ENCODE measurements at regions not wholly inside any gene's neighbourhood (a gene's known extent, or its start where the extent isn't known, plus 50 kb on each side); places are given as distances from the start of the nearest gene placed in this dataset.

- DNase-seq (ENCODE audit: low spot score), result no peak
Observed at GRCh38 chr5:15263406-15263805, 236.6 kb upstream of the FBXL7 start.

GRCh38 chr5:15261269-15261995 lies 238.5 kb upstream of the FBXL7 start:
- DNase-seq (ENCODE audit: low spot score), result no peak

GRCh38 chr5:15260356-15261268 lies 239.4 kb upstream of the FBXL7 start:
- DNase-seq (ENCODE audit: low spot score), result no peak

GRCh38 chr5:15256485-15256884 lies 243.5 kb upstream of the FBXL7 start:
- DNase-seq (ENCODE audit: low spot score), result no peak

GRCh38 chr5:15255576-15255975 lies 244.4 kb upstream of the FBXL7 start:
- DNase-seq (ENCODE audit: low spot score), result no peak

- no peak for DNase-seq (ENCODE audit: low spot score)
Observed at GRCh38 chr5:15254607-15255006, 245.4 kb upstream of the FBXL7 start.

- no peak for DNase-seq (ENCODE audit: low spot score)
Observed at GRCh38 chr5:15252331-15252730, 247.6 kb upstream of the FBXL7 start.

- no peak for DNase-seq (ENCODE audit: low spot score)
Observed at GRCh38 chr5:15249152-15249551, 250.8 kb upstream of the FBXL7 start.

- no peak for DNase-seq (ENCODE audit: low spot score)
Observed at GRCh38 chr5:15248731-15249130, 251.2 kb upstream of the FBXL7 start.

GRCh38 chr5:15245913-15246312 lies 254.1 kb upstream of the FBXL7 start:
- no peak for DNase-seq (ENCODE audit: low spot score)

- DNase-seq (ENCODE audit: low spot score), result no peak
Observed at GRCh38 chr5:15243301-15244020, 256.5 kb upstream of the FBXL7 start.

- DNase-seq (ENCODE audit: low spot score), result no peak
Observed at GRCh38 chr5:15241216-15241821, 258.7 kb upstream of the FBXL7 start.

- no peak for DNase-seq (ENCODE audit: low spot score)
Observed at GRCh38 chr5:15238006-15238405, 262.0 kb upstream of the FBXL7 start.

- DNase-seq (ENCODE audit: low spot score), result no peak
Observed at GRCh38 chr5:15236911-15237508, 263.0 kb upstream of the FBXL7 start.

GRCh38 chr5:15234911-15235310 lies 265.1 kb upstream of the FBXL7 start:
- DNase-seq (ENCODE audit: low spot score), result no peak

GRCh38 chr5:15234366-15234765 lies 265.6 kb upstream of the FBXL7 start:
- no peak for DNase-seq (ENCODE audit: low spot score)

GRCh38 chr5:15233566-15233965 lies 266.4 kb upstream of the FBXL7 start:
- no peak for DNase-seq (ENCODE audit: low spot score)

- no peak for DNase-seq (ENCODE audit: low spot score)
Observed at GRCh38 chr5:15222156-15222555, 277.8 kb upstream of the FBXL7 start.

- no peak for DNase-seq (ENCODE audit: low spot score)
Observed at GRCh38 chr5:15220642-15221173, 279.3 kb upstream of the FBXL7 start.

- DNase-seq (ENCODE audit: low spot score), result no peak
Observed at GRCh38 chr5:15215056-15215455, 284.9 kb upstream of the FBXL7 start.

- DNase-seq (ENCODE audit: low spot score), result no peak
Observed at GRCh38 chr5:15214010-15214409, 286.0 kb upstream of the FBXL7 start.

Data from mucosa of gallbladder (tissue), 1 donor.